ENCODE measurements at regions not wholly inside any gene's neighbourhood (a gene's known extent, or its start where the extent isn't known, plus 50 kb on each side); places are given as distances from the start of the nearest gene placed in this dataset.

DNA sequence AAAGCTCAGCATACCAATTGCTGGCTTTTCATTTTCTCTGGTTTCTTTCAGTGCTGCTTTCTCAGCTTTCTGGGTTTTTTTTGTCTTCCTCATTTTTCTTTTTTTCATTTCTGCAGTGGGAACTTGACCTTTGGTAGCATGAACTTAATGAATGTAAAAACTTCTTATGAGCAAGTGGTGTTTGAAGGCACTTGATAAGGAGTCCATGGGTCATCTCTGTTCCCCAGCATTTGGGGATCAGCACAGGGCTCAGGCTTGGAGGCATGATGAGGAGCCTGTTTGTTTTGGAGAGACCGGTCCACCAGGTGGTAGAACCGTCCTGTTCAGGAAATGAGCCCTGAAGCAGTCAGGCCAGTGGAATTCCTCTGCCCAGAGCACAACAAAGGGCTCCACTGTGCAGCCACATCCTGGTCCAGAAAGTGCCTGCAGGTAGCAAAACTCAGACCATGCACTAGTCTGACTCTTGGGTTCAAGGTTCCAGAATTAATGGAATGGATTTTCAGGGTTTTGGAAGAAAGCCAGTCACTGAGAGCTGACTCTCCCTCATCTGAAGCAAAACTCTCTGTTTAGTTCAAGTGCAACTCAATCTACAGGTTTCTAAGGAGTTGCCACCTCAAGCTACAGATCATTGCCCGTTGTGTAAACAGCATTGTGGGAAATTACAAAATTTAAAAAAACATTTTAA is 52.3 kb upstream of the ADGRF1 start:
- Histone ChIP-seq H3K27ac (ENCODE audit: low read depth, low read length) (no peak overlapping the region), H3K9me3 (ENCODE audit: control insufficient read depth in 5 of 5, low read length in 5 of 5) (no peaks in the 10 kb centered on the region), H3K36me3 (ENCODE audit: control insufficient read depth in 5 of 5, insufficient read depth in 5 of 5, low read length in 5 of 5) (no peaks in the 10 kb centered on the region), H3K4me1 (ENCODE audit: control insufficient read depth in 5 of 5, insufficient read depth in 5 of 5, low read length in 5 of 5) (peaks cover 0 to 21% (median 19%) of the 10 kb centered on the region in 5 donors), H3K4me3 (ENCODE audit: low read depth in 1 of 5, low read length in 5 of 5) (no peak overlapping the region), H3K27me3 (ENCODE audit: control insufficient read depth in 5 of 5, insufficient read depth in 4 of 5, low read length in 5 of 5) (no peaks in the 10 kb centered on the region), H3K9ac (ENCODE audit: low read length in 5 of 5) (no peak overlapping the region)

DNA sequence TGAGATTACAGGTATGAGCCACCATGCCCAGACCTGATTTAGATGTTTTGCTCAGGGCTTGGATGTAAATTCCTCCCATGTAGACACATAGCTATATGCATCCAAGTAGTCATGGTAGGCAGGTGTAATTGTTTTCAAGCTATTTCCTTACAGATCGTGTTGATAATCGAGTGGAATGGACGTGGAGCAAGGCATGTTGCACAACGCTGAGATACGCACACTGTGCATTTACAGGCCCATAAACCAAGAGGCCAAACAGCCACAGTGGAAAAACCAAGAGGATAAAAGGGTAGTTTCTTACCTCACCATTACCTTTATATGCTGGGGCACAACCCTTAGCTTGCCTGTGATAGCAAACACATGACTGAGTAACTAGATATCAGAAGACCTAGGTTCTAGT is 51.0 kb upstream of the ADGRF1 start:
- H3K4me3 ChIP-seq (ENCODE audit: low read depth in 1 of 5, low read length in 5 of 5) = no peak overlapping the region
- peaks cover 0 to 21% (median 12%) of the 10 kb centered on the region in 5 donors for H3K4me1 ChIP-seq (ENCODE audit: control insufficient read depth in 5 of 5, insufficient read depth in 5 of 5, low read length in 5 of 5)

GRCh38 chr6:47091886-47092668 is 49.9 kb upstream of the ADGRF1 start:
- H3K27ac ChIP-seq (ENCODE audit: low read depth, low read length) = no peak overlapping the region
- H3K4me3 ChIP-seq (ENCODE audit: low read depth in 1 of 5, low read length in 5 of 5) = no peak overlapping the region
- no peak overlapping the region for H3K9ac ChIP-seq (ENCODE audit: low read length in 5 of 5)
- peaks cover 0 to 13% (median 5%) of the 10 kb centered on the region in 5 donors for H3K4me1 ChIP-seq (ENCODE audit: control insufficient read depth in 5 of 5, insufficient read depth in 5 of 5, low read length in 5 of 5)
- no peaks in the 10 kb centered on the region for H3K36me3 ChIP-seq (ENCODE audit: control insufficient read depth in 5 of 5, insufficient read depth in 5 of 5, low read length in 5 of 5)
- H3K9me3 ChIP-seq (ENCODE audit: control insufficient read depth in 5 of 5, low read length in 5 of 5) = no peaks in the 10 kb centered on the region
- no peaks in the 10 kb centered on the region for H3K27me3 ChIP-seq (ENCODE audit: control insufficient read depth in 5 of 5, insufficient read depth in 4 of 5, low read length in 5 of 5)

More for the DNA sequence above, 51.0 kb upstream of the ADGRF1 start:
- Histone ChIP-seq H3K36me3 (ENCODE audit: control insufficient read depth in 5 of 5, insufficient read depth in 5 of 5, low read length in 5 of 5) (no peaks in the 10 kb centered on the region), H3K9me3 (ENCODE audit: control insufficient read depth in 5 of 5, low read length in 5 of 5) (no peaks in the 10 kb centered on the region), H3K9ac (ENCODE audit: low read length in 5 of 5) (no peak overlapping the region), H3K27me3 (ENCODE audit: control insufficient read depth in 5 of 5, insufficient read depth in 4 of 5, low read length in 5 of 5) (no peaks in the 10 kb centered on the region), H3K27ac (ENCODE audit: low read depth, low read length) (no peak overlapping the region)

Measured in subcutaneous abdominal adipose tissue (tissue), 5 donors.